ENCODE measurements at regions not wholly inside any gene's neighbourhood (a gene's known extent, or its start where the extent isn't known, plus 50 kb on each side); places are given as distances from the start of the nearest gene placed in this dataset.

- TF ChIP-seq, protein P1, sequence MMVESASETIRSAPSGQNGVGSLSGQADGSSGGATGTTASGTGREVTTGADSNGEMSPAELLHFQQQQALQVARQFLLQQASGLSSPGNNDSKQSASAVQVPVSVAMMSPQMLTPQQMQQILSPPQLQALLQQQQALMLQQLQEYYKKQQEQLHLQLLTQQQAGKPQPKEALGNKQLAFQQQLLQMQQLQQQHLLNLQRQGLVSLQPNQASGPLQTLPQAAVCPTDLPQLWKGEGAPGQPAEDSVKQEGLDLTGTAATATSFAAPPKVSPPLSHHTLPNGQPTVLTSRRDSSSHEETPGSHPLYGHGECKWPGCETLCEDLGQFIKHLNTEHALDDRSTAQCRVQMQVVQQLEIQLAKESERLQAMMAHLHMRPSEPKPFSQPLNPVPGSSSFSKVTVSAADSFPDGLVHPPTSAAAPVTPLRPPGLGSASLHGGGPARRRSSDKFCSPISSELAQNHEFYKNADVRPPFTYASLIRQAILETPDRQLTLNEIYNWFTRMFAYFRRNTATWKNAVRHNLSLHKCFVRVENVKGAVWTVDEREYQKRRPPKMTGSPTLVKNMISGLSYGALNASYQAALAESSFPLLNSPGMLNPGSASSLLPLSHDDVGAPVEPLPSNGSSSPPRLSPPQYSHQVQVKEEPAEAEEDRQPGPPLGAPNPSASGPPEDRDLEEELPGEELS (CRISPR knock-in tag; IDR thresholded peaks at IDR 0.05), result no peak
- TF ChIP-seq FOXK1 (CRISPR knock-in tag; IDR thresholded peaks at IDR 0.05) (no peak), ESRRA (CRISPR knock-in tag; IDR thresholded peaks at IDR 0.05; ENCODE audit: borderline replicate concordance) (no peak), ATF1 (CRISPR knock-in tag; IDR thresholded peaks at IDR 0.05) (no peak), MLX (CRISPR knock-in tag; IDR thresholded peaks at IDR 0.05) (no peak), NFE2L1 (CRISPR knock-in tag; IDR thresholded peaks at IDR 0.05) (no peak), PRRX2 (CRISPR knock-in tag; IDR thresholded peaks at IDR 0.05) (no peak), GRHL2 (CRISPR knock-in tag; IDR thresholded peaks at IDR 0.05; ENCODE audit: insufficient replicate concordance, severe bottlenecking) (no peak)
Observed at GRCh38 chr15:47415539-47415971, 301.8 kb upstream of the SEMA6D start (continued).

DNA sequence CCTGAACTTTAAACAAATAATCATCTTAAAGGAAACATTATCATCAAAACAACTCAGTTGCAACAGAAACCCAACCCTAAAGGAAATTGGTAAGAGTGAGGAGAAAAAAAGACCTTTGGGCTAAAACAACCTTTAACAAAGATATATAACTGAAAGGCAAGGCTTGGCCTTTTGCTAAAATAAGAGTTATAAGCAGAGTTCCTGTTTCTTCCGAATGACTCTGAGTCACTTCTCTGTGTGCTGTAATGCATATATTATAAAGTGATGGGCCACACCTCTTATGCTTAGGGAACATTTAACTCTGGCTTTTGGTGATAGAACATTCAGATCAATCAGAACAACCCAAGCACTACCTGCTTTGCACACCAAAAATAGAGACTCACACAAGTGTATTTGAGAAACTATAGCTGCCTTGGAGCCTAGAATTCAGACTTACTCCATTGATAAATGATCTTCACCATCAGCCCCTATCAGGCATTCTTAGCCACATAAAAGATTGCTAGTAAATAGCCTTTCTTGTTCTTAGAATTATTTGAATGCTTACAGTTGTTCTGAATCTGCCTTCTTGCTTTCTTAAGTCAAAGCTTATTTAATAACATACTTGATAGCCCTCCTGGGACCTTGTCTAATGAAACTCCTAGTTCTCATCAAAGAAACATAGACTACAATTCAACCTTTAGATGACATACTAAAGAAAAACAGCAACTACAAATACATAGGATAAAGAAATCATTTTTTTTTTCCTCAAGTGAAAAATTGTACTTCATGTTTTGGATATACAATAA lies 294.2 kb upstream of the SEMA6D start:
- CTCF ChIA-PET, result no interaction called here
- TF ChIP-seq FOXJ3 (CRISPR knock-in tag; IDR thresholded peaks at IDR 0.05; ENCODE audit: borderline replicate concordance) (no peak), MLX (CRISPR knock-in tag; IDR thresholded peaks at IDR 0.05) (no peak), PREB (CRISPR knock-in tag; IDR thresholded peaks at IDR 0.05; ENCODE audit: borderline replicate concordance) (no peak), MXD4 (CRISPR knock-in tag; IDR thresholded peaks at IDR 0.05; ENCODE audit: borderline replicate concordance) (no peak), E2F1 (CRISPR knock-in tag; IDR thresholded peaks at IDR 0.05) (no peak), CBFB (CRISPR knock-in tag; IDR thresholded peaks at IDR 0.05; ENCODE audit: low read depth) (no peak), OVOL2 (CRISPR knock-in tag; IDR thresholded peaks at IDR 0.05; ENCODE audit: borderline replicate concordance) (no peak), TP53 (CRISPR knock-in tag; IDR thresholded peaks at IDR 0.05) (no peak), ESRRA (CRISPR knock-in tag; IDR thresholded peaks at IDR 0.05; ENCODE audit: borderline replicate concordance) (no peak), NFE2L1 (CRISPR knock-in tag; IDR thresholded peaks at IDR 0.05) (no peak), CREB1 (CRISPR knock-in tag; IDR thresholded peaks at IDR 0.05) (no peak), ZNF317 (CRISPR knock-in tag; IDR thresholded peaks at IDR 0.05; ENCODE audit: borderline replicate concordance, low read depth) (no peak), JUN (CRISPR knock-in tag; IDR thresholded peaks at IDR 0.05) (no peak)
- TF ChIP-seq, protein P2, sequence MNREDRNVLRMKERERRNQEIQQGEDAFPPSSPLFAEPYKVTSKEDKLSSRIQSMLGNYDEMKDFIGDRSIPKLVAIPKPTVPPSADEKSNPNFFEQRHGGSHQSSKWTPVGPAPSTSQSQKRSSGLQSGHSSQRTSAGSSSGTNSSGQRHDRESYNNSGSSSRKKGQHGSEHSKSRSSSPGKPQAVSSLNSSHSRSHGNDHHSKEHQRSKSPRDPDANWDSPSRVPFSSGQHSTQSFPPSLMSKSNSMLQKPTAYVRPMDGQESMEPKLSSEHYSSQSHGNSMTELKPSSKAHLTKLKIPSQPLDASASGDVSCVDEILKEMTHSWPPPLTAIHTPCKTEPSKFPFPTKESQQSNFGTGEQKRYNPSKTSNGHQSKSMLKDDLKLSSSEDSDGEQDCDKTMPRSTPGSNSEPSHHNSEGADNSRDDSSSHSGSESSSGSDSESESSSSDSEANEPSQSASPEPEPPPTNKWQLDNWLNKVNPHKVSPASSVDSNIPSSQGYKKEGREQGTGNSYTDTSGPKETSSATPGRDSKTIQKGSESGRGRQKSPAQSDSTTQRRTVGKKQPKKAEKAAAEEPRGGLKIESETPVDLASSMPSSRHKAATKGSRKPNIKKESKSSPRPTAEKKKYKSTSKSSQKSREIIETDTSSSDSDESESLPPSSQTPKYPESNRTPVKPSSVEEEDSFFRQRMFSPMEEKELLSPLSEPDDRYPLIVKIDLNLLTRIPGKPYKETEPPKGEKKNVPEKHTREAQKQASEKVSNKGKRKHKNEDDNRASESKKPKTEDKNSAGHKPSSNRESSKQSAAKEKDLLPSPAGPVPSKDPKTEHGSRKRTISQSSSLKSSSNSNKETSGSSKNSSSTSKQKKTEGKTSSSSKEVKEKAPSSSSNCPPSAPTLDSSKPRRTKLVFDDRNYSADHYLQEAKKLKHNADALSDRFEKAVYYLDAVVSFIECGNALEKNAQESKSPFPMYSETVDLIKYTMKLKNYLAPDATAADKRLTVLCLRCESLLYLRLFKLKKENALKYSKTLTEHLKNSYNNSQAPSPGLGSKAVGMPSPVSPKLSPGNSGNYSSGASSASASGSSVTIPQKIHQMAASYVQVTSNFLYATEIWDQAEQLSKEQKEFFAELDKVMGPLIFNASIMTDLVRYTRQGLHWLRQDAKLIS (CRISPR knock-in tag; IDR thresholded peaks at IDR 0.05; ENCODE audit: borderline replicate concordance), result no peak
- Mint-ChIP-seq H3K9me3 (no peaks in the 10 kb centered on the region), H3K36me3 (no peaks in the 10 kb centered on the region), H3K27ac (no peak overlapping the region), H3K4me1 (no peaks in the 10 kb centered on the region; the same call in 1 of the 2 replicates), H3K4me3 (no peak overlapping the region), H3K27me3 (ENCODE audit: low read depth) (no peaks in the 10 kb centered on the region)
- no peak for ATAC-seq
- POLR2A ChIA-PET, result interaction anchor here (0.6 kb wide), 1 partner anchor 885 kb away, joined by 14 read pairs; no protein-coding TSS in a partner anchor
- no peak for DNase-seq (ENCODE audit: low spot score)

Measured in WTC11 (cell line).